K562 (cell line): ENCODE measurements at regions not wholly inside any gene's neighbourhood (a gene's known extent, or its start where the extent isn't known, plus 50 kb on each side); places are given as distances from the start of the nearest gene placed in this dataset.

Source experiments
- CEBPB ChIP-seq: fragments of 450-650 bp; IDR thresholded peaks from 2 replicates; pipeline ENCODE4 v1.6.1; 2016; ENCODE audit warnings: missing genetic modification characterization, missing compliant biosample characterization
- ESRRA ChIP-seq: fragments of 450-650 bp; IDR thresholded peaks from 2 replicates; pipeline ENCODE4 v1.6.1; 2014; ENCODE audit warnings: low read depth, mild to moderate bottlenecking, moderate library complexity, borderline replicate concordance
- ESRRB ChIP-seq: fragments of 250-450 bp; sonication (Bioruptor Pico); IDR thresholded peaks from 2 replicates; pipeline ENCODE4 v1.5.0; 2020; ENCODE audit warnings: mild to moderate bottlenecking, moderate library complexity, borderline replicate concordance
- LARP7 ChIP-seq: fragments of 450-650 bp; IDR thresholded peaks from 2 replicates; pipeline ENCODE4 v1.6.1; 2016
- PHF21A ChIP-seq: fragments of 450-650 bp; IDR thresholded peaks from 2 replicates; pipeline ENCODE4 v1.6.1; 2017; ENCODE audit warnings: low read depth, borderline replicate concordance
- RNF2 ChIP-seq: sonication (generic); IDR thresholded peaks from 2 replicates; pipeline ENCODE4 v1.6.1; 2016
- SOX6 ChIP-seq: fragments of 450-650 bp; IDR thresholded peaks from 2 replicates; pipeline ENCODE4 v1.6.1; 2014; ENCODE audit warnings: mild to moderate bottlenecking
- STAT5A ChIP-seq: IDR thresholded peaks from 2 replicates; pipeline ENCODE4 v1.6.1; 2012; ENCODE audit warnings: low read length, inconsistent platforms, borderline replicate concordance
- TAF1 ChIP-seq: IDR thresholded peaks from 2 replicates; pipeline ENCODE4 v1.6.1; 2011; ENCODE audit warnings: mild to moderate bottlenecking, low read length, moderate library complexity; ENCODE audit not compliant: insufficient read depth, control insufficient read depth, severe bottlenecking; ENCODE audit errors: extremely low read depth
- ZNF431 ChIP-seq: sonication (generic); formaldehyde crosslinking; IDR thresholded peaks from 2 replicates; pipeline ENCODE4 v1.8.0; 2022; ENCODE audit warnings: mild to moderate bottlenecking, missing genetic modification reagents
- ZNF436 ChIP-seq: fragments of 250-450, 450-650 bp; sonication (Bioruptor Pico); formaldehyde crosslinking; IDR thresholded peaks from 2 replicates; pipeline ENCODE4 v1.7.0; 2020; ENCODE audit warnings: mild to moderate bottlenecking
- TF ChIP-seq, protein P1 (sequence below), 2 experiments: fragments of 450-650 bp; formaldehyde crosslinking in 1 of 2; IDR thresholded peaks; 2 replicates each; pipeline versions ENCODE4 v1.4.0 to v1.6.1; 2014 to 2020; ENCODE audit warnings: mild to moderate bottlenecking in 2 of 2, borderline replicate concordance in 1 of 2, low read depth in 1 of 2
- TF ChIP-seq, protein P2 (sequence below), 2 experiments: fragments of 450-650 bp in 1 of 2; IDR thresholded peaks; 2 replicates each; pipeline ENCODE4 v1.6.1; 2011 to 2017; ENCODE audit warnings: low read depth in 2 of 2, antibody characterized with exemption in 1 of 2, borderline replicate concordance in 1 of 2, low read length in 1 of 2, mild to moderate bottlenecking in 1 of 2, mixed read lengths in 1 of 2; ENCODE audit not compliant: control insufficient read depth in 1 of 2
- TF ChIP-seq, protein P3 (sequence below): fragments of 450-650 bp; formaldehyde crosslinking; IDR thresholded peaks from 2 replicates; pipeline ENCODE4 v1.4.0; 2020; ENCODE audit warnings: mild to moderate bottlenecking, moderate library complexity

DNA sequence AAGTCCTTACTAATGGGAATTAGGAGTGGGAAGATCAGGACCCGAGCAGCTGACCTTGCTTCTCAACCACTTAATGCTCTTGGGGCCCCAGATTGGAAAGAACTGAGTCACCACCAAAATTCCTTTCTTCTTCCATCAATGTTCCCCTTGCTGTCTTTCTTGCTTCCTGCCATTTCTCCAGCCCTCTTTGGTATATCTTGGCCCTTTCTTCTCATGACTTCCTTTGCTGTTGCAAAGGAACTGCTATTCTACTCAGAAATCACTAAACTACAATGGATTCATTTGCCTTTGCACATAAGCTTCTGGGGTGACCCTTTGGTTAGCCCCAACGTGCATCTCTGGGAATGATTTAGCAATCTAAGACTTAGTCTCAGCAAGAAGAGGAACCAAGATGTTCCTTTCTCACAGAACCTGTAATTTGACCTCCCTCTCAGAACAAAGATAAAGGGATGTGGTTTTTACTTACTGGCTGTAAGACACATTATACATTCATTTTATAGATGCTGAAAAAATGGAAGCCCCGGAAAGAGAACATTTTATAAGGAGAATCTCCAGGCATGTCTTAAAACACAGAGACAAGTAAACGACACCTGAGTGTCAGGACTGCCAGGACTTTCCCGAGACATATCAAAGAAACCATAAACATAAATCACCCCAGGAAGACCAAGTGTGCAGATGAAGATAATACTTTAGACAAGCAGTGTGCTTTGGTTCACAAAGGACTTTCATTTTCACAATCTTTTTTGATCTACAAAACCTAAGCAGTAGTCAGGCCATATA lies 99.0 kb upstream of the TNFAIP3 start (continued):
- TF ChIP-seq ESRRA (peak; percentile 55; the same call in 1 of the 2 replicates), ESRRB (CRISPR knock-in tag) (no peak), ZNF431 (no peak), ZNF436 (no peak), STAT5A (no peak), LARP7 (no peak), CEBPB (tag) (peak; percentile 64), RNF2 (no peak), PHF21A (no peak), SOX6 (peak; percentile 73; the same call in 1 of the 2 replicates), TAF1 (no peak)
- TF ChIP-seq, protein P1, sequence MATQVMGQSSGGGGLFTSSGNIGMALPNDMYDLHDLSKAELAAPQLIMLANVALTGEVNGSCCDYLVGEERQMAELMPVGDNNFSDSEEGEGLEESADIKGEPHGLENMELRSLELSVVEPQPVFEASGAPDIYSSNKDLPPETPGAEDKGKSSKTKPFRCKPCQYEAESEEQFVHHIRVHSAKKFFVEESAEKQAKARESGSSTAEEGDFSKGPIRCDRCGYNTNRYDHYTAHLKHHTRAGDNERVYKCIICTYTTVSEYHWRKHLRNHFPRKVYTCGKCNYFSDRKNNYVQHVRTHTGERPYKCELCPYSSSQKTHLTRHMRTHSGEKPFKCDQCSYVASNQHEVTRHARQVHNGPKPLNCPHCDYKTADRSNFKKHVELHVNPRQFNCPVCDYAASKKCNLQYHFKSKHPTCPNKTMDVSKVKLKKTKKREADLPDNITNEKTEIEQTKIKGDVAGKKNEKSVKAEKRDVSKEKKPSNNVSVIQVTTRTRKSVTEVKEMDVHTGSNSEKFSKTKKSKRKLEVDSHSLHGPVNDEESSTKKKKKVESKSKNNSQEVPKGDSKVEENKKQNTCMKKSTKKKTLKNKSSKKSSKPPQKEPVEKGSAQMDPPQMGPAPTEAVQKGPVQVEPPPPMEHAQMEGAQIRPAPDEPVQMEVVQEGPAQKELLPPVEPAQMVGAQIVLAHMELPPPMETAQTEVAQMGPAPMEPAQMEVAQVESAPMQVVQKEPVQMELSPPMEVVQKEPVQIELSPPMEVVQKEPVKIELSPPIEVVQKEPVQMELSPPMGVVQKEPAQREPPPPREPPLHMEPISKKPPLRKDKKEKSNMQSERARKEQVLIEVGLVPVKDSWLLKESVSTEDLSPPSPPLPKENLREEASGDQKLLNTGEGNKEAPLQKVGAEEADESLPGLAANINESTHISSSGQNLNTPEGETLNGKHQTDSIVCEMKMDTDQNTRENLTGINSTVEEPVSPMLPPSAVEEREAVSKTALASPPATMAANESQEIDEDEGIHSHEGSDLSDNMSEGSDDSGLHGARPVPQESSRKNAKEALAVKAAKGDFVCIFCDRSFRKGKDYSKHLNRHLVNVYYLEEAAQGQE (IDR thresholded peaks at IDR 0.05; ENCODE audit: borderline replicate concordance): peak; percentile 5; the same call in 1 of the 2 replicates
- TF ChIP-seq, protein P1 (CRISPR knock-in tag; IDR thresholded peaks at IDR 0.05; ENCODE audit: low read depth): no peak
- TF ChIP-seq, protein P2, sequence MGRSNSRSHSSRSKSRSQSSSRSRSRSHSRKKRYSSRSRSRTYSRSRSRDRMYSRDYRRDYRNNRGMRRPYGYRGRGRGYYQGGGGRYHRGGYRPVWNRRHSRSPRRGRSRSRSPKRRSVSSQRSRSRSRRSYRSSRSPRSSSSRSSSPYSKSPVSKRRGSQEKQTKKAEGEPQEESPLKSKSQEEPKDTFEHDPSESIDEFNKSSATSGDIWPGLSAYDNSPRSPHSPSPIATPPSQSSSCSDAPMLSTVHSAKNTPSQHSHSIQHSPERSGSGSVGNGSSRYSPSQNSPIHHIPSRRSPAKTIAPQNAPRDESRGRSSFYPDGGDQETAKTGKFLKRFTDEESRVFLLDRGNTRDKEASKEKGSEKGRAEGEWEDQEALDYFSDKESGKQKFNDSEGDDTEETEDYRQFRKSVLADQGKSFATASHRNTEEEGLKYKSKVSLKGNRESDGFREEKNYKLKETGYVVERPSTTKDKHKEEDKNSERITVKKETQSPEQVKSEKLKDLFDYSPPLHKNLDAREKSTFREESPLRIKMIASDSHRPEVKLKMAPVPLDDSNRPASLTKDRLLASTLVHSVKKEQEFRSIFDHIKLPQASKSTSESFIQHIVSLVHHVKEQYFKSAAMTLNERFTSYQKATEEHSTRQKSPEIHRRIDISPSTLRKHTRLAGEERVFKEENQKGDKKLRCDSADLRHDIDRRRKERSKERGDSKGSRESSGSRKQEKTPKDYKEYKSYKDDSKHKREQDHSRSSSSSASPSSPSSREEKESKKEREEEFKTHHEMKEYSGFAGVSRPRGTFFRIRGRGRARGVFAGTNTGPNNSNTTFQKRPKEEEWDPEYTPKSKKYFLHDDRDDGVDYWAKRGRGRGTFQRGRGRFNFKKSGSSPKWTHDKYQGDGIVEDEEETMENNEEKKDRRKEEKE (IDR thresholded peaks at IDR 0.05; ENCODE audit: borderline replicate concordance in 1 of 2, control insufficient read depth in 1 of 2, low read depth in 2 of 2, low read length in 1 of 2): no peak
- TF ChIP-seq, protein P3, sequence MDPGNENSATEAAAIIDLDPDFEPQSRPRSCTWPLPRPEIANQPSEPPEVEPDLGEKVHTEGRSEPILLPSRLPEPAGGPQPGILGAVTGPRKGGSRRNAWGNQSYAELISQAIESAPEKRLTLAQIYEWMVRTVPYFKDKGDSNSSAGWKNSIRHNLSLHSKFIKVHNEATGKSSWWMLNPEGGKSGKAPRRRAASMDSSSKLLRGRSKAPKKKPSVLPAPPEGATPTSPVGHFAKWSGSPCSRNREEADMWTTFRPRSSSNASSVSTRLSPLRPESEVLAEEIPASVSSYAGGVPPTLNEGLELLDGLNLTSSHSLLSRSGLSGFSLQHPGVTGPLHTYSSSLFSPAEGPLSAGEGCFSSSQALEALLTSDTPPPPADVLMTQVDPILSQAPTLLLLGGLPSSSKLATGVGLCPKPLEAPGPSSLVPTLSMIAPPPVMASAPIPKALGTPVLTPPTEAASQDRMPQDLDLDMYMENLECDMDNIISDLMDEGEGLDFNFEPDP (CRISPR knock-in tag): no peak
